H1 (cell line): ENCODE measurements at regions not wholly inside any gene's neighbourhood (a gene's known extent, or its start where the extent isn't known, plus 50 kb on each side); places are given as distances from the start of the nearest gene placed in this dataset.

Source experiments
- CTCF ChIA-PET: fragments of 300-600 bp; sonication (Branson Sonifier 250); formaldehyde crosslinking; loops from one replicate; lab custom pipeline; 2021; ENCODE audit not compliant: partially characterized antibody; lab: Charles Lee
- POLR2A ChIA-PET: fragments of 300-600 bp; sonication (Branson Sonifier 250); formaldehyde crosslinking; loops from one replicate; lab custom pipeline; 2021; ENCODE audit warnings: inconsistent platforms; ENCODE audit not compliant: partially characterized antibody; lab: Charles Lee
- DNase-seq, 2 experiments: peaks; one replicate each; pipeline versions ENCODE4 v3.0.0 to v3.0.0-alpha.2; 2010 to 2022; ENCODE audit warnings: low spot score in 2 of 2, low read depth in 1 of 2, mixed read lengths in 1 of 2
- FAIRE-seq: peaks from 2 replicates; lab custom pipeline; 2011; peaks lifted over from hg19 to GRCh38; lab: Jason Lieb, UNC
- H2AFZ ChIP-seq: 2 replicates; pipeline ENCODE4 v1.8.1; 2012; ENCODE audit warnings: low read length, inconsistent platforms
- H2AK5ac ChIP-seq: 2 replicates; pipeline ENCODE4 v1.6.1; 2013; ENCODE audit warnings: low read depth, low read length
- H2BK120ac ChIP-seq: replicated peaks from 2 replicates; pipeline ENCODE3; 2013; ENCODE audit warnings: low read depth, low read length, inconsistent platforms
- H2BK12ac ChIP-seq: 2 replicates; pipeline ENCODE4 v1.6.1; 2013; ENCODE audit warnings: low read depth, low read length
- H2BK15ac ChIP-seq: 2 replicates; pipeline ENCODE4 v1.6.1; 2013; ENCODE audit warnings: low read length
- H2BK20ac ChIP-seq: 2 replicates; pipeline ENCODE4 v1.6.1; 2013; ENCODE audit warnings: low read length
- H2BK5ac ChIP-seq: 2 replicates; pipeline ENCODE4 v1.6.1; 2013; ENCODE audit warnings: low read depth, low read length
- H3K14ac ChIP-seq: 2 replicates; pipeline ENCODE4 v1.6.1; 2013; ENCODE audit warnings: inconsistent platforms; ENCODE audit not compliant: insufficient read length
- H3K18ac ChIP-seq: 2 replicates; pipeline ENCODE4 v1.6.1; 2013; ENCODE audit warnings: low read length; ENCODE audit errors: extremely low read depth
- H3K23ac ChIP-seq: 2 replicates; pipeline ENCODE4 v1.6.1; 2013; ENCODE audit warnings: inconsistent platforms; ENCODE audit not compliant: insufficient read length
- H3K23me2 ChIP-seq: 2 replicates; pipeline ENCODE4 v1.6.1; 2013; ENCODE audit warnings: low read depth, low read length
- H3K27ac ChIP-seq: 2 replicates; pipeline ENCODE4 v1.6.1; 2011; ENCODE audit warnings: low read depth, low read length, inconsistent platforms
- H3K27me3 ChIP-seq, 4 experiments: replicated peaks in 1 of 4; 1 replicate in 1 of 4; 2 replicates in 3 of 4; pipeline versions ENCODE4 v1.6.1 to v1.8.1; 2011 to 2013; ENCODE audit warnings: low read length in 3 of 4, mild to moderate bottlenecking in 3 of 4, inconsistent platforms in 2 of 4, mixed read lengths in 2 of 4, moderate library complexity in 1 of 4; ENCODE audit not compliant: control insufficient read depth in 3 of 4, insufficient read depth in 3 of 4; ENCODE audit errors: extremely low read depth in 1 of 4
- H3K36me3 ChIP-seq, 4 experiments: 2 replicates each; pipeline versions ENCODE4 v1.6.1 to v1.8.1; 2011 to 2013; ENCODE audit warnings: mild to moderate bottlenecking in 4 of 4, low read length in 3 of 4, moderate library complexity in 2 of 4, control low read depth in 1 of 4, inconsistent platforms in 1 of 4; ENCODE audit not compliant: insufficient read depth in 4 of 4, control insufficient read depth in 2 of 4
- H3K4ac ChIP-seq: replicated peaks from 2 replicates; pipeline ENCODE3; 2013; ENCODE audit warnings: low read length, low read depth, mixed read lengths, inconsistent platforms; ENCODE audit not compliant: insufficient read length
- H3K4me1 ChIP-seq, 4 experiments: replicated peaks in 1 of 4; 1 replicate in 1 of 4; 2 replicates in 3 of 4; pipeline versions ENCODE4 v1.6.1 to v1.8.1; 2011 to 2013; ENCODE audit warnings: low read length in 3 of 4, inconsistent platforms in 2 of 4, mixed read lengths in 1 of 4; ENCODE audit not compliant: insufficient read depth in 4 of 4, control insufficient read depth in 3 of 4
- H3K4me2 ChIP-seq, 2 experiments: 2 replicates each; pipeline versions ENCODE4 v1.6.1 to v1.8.1; 2011 to 2013; ENCODE audit warnings: low read depth in 2 of 2, low read length in 2 of 2, control low read depth in 1 of 2, inconsistent platforms in 1 of 2, mild to moderate bottlenecking in 1 of 2; ENCODE audit not compliant: insufficient read depth in 1 of 2
- H3K4me3 ChIP-seq, 4 experiments: fragments of 200-600, 300-600 bp in 1 of 4; sonication (generic), shearing (Covaris generic), sonication (Bioruptor Twin) in 1 of 4; 2 replicates each; pipeline versions ENCODE4 v1.5.1 to v1.8.1; 2011 to 2016; ENCODE audit warnings: low read length in 4 of 4, low read depth in 3 of 4, control low read depth in 2 of 4, inconsistent platforms in 2 of 4, mild to moderate bottlenecking in 2 of 4, mixed read lengths in 1 of 4, moderate library complexity in 1 of 4; ENCODE audit not compliant: insufficient read depth in 2 of 4; ENCODE audit errors: extremely low read depth in 1 of 4
- H3K56ac ChIP-seq: replicated peaks from 2 replicates; pipeline ENCODE3; 2013; ENCODE audit warnings: low read depth, mild to moderate bottlenecking, mixed read lengths, low read length, inconsistent platforms; ENCODE audit not compliant: insufficient read length
- H3K79me1 ChIP-seq: 2 replicates; pipeline ENCODE4 v1.6.1; 2013; ENCODE audit warnings: low read depth, low read length, control low read depth
- H3K79me2 ChIP-seq, 2 experiments: 2 replicates each; pipeline versions ENCODE4 v1.6.1 to v1.8.1; 2012 to 2013; ENCODE audit warnings: low read length in 2 of 2, mild to moderate bottlenecking in 2 of 2, inconsistent platforms in 1 of 2; ENCODE audit not compliant: insufficient read depth in 2 of 2, control insufficient read depth in 1 of 2
- H3K9ac ChIP-seq, 4 experiments: replicated peaks in 1 of 4; 1 replicate in 1 of 4; 2 replicates in 3 of 4; pipeline versions ENCODE4 v1.6.1 to v1.8.1; 2011 to 2013; ENCODE audit warnings: low read depth in 3 of 4, low read length in 3 of 4, control low read depth in 2 of 4, mild to moderate bottlenecking in 2 of 4, moderate library complexity in 2 of 4, inconsistent platforms in 1 of 4; ENCODE audit errors: extremely low read depth in 1 of 4
- H3K9me3 ChIP-seq, 2 experiments: 2 replicates each; pipeline versions ENCODE4 v1.6.1 to v1.8.1; 2012 to 2013; ENCODE audit warnings: mild to moderate bottlenecking in 2 of 2, moderate library complexity in 2 of 2, control low read depth in 1 of 2, inconsistent platforms in 1 of 2, low read depth in 1 of 2, low read length in 1 of 2, mixed read lengths in 1 of 2; ENCODE audit not compliant: insufficient read depth in 2 of 2
- H4K20me1 ChIP-seq, 2 experiments: replicated peaks in 1 of 2; 2 replicates each; pipeline versions ENCODE3 to v1.8.1; 2011 to 2013; ENCODE audit warnings: inconsistent platforms in 2 of 2, low read length in 2 of 2, mild to moderate bottlenecking in 1 of 2; ENCODE audit not compliant: insufficient read depth in 2 of 2, control insufficient read depth in 1 of 2
- H4K5ac ChIP-seq: 2 replicates; pipeline ENCODE4 v1.6.1; 2013; ENCODE audit warnings: low read length, low read depth, mixed read lengths, inconsistent platforms; ENCODE audit not compliant: insufficient read length
- H4K8ac ChIP-seq: 2 replicates; pipeline ENCODE4 v1.8.0; 2013; ENCODE audit warnings: mild to moderate bottlenecking, moderate library complexity, low read length, inconsistent platforms; ENCODE audit not compliant: insufficient read depth; ENCODE audit errors: extremely low read depth
- H4K91ac ChIP-seq: replicated peaks from 2 replicates; pipeline ENCODE3; 2013; ENCODE audit warnings: low read length, mixed read lengths, inconsistent platforms; ENCODE audit not compliant: insufficient read length
- BRCA1 ChIP-seq: IDR thresholded peaks from 2 replicates; pipeline ENCODE4 v1.6.1; 2012; ENCODE audit warnings: low read depth, low read length, improper control_type of control experiment
- EZH2 ChIP-seq: fragments of 200-600 bp; sonication (generic); IDR thresholded peaks from 2 replicates; pipeline ENCODE4 v1.7.1; 2012; ENCODE audit warnings: low read depth, mild to moderate bottlenecking, moderate library complexity, low read length, inconsistent platforms; ENCODE audit not compliant: severe bottlenecking
- KDM5A ChIP-seq: fragments of 200-600 bp; IDR thresholded peaks from 2 replicates; pipeline ENCODE4 v1.7.1; 2012; ENCODE audit warnings: mild to moderate bottlenecking, low read length, inconsistent platforms, mixed read lengths
- POLR2A ChIP-seq, 2 experiments: IDR thresholded peaks; 1 replicate in 1 of 2; 2 replicates in 1 of 2; pipeline ENCODE4 v1.6.1; 2011; ENCODE audit warnings: low read depth in 2 of 2, low read length in 2 of 2, mild to moderate bottlenecking in 2 of 2; ENCODE audit errors: control extremely low read depth in 1 of 2
- POU5F1 ChIP-seq: IDR thresholded peaks from 2 replicates; pipeline ENCODE4 v1.6.1; 2011; ENCODE audit warnings: low read depth, mild to moderate bottlenecking, low read length, moderate library complexity
- SUZ12 ChIP-seq: fragments of 200-600 bp; sonication (generic); IDR thresholded peaks from 2 replicates; pipeline ENCODE4 v1.6.1; 2012; ENCODE audit warnings: mild to moderate bottlenecking, inconsistent platforms, low read length, moderate library complexity, mixed read lengths
- TEAD4 ChIP-seq: IDR thresholded peaks from 2 replicates; pipeline ENCODE4 v1.6.1; 2012; ENCODE audit warnings: low read depth, low read length, inconsistent platforms, mixed read lengths
- WGBS, 2 experiments: shearing (Covaris generic) in 1 of 2; methylation state at CpG; one replicate each; pipeline versions ENCODE4 v1.1.6 to v1.1.7; 2013 to 2015; ENCODE audit warnings: low lambda C conversion rate in 2 of 2, mixed read lengths in 2 of 2, inconsistent platforms in 1 of 2, low coverage in 1 of 2, missing lambda C conversion rate in 1 of 2; ENCODE audit not compliant: insufficient replicate concordance in 2 of 2, insufficient coverage in 1 of 2, insufficient read length in 1 of 2; ENCODE audit errors: extremely low coverage in 1 of 2, missing lambda C conversion rate in 1 of 2; 5-methylcytosine and 5-hydroxymethylcytosine counted together
- TF ChIP-seq, protein P1 (sequence below): IDR thresholded peaks from 2 replicates; pipeline ENCODE4 v1.6.1; 2011; ENCODE audit warnings: low read depth, mild to moderate bottlenecking, low read length; ENCODE audit not compliant: insufficient read depth

GRCh38 chr18:70966419-70966818, 677.6 kb downstream of the SOCS6 start:
- Histone ChIP-seq H4K5ac (no peak overlapping the region), H2BK20ac (no peak overlapping the region), H3K27ac (no peak overlapping the region), H4K91ac (no peak overlapping the region), H3K23ac (no peak overlapping the region), H3K4me2 (no peak overlapping the region), H3K14ac (no peak overlapping the region), H2BK5ac (no peak overlapping the region), H3K79me2 (no peaks in the 10 kb centered on the region), H3K9ac (no peak overlapping the region), H3K4me1 (no peaks in the 10 kb centered on the region), H4K20me1 (no peaks in the 10 kb centered on the region), H2BK120ac (no peak overlapping the region), H3K79me1 (no peaks in the 10 kb centered on the region), H3K9me3 (peaks cover 54 to 72% of the 10 kb centered on the region in 2 experiments), H2BK12ac (no peak overlapping the region), H3K27me3 (peaks cover 0 to 1% (median 0%) of the 10 kb centered on the region in 4 experiments; a peak in 1 of 7 replicates), H3K36me3 (no peaks in the 10 kb centered on the region), H2AK5ac (no peak overlapping the region), H3K18ac (no peak overlapping the region), H3K4me3 (no peak overlapping the region), H3K56ac (no peak overlapping the region), H3K4ac (no peak overlapping the region), H2BK15ac (no peak overlapping the region), H4K8ac (no peak overlapping the region), H2AFZ (no peak overlapping the region), H3K23me2 (no peaks in the 10 kb centered on the region)
- WGBS, 2 experiments: 52% methylated on average over 3 of the region's 3 CpGs; no CpG with 5 or more reads in 1 of the 2 experiments
- POLR2A ChIA-PET: no interaction called here
- DNase-seq (no peak), FAIRE-seq (no peak)
- CTCF ChIA-PET: no interaction called here
- TF ChIP-seq BRCA1 (no peak), POLR2A (IDR thresholded peaks at IDR 0.05; ENCODE audit: control extremely low read depth in 1 of 2, low read depth in 2 of 2, low read length in 2 of 2) (no peak), TEAD4 (no peak), KDM5A (no peak), SUZ12 (no peak), EZH2 (no peak), POU5F1 (no peak)
- TF ChIP-seq, protein P1, sequence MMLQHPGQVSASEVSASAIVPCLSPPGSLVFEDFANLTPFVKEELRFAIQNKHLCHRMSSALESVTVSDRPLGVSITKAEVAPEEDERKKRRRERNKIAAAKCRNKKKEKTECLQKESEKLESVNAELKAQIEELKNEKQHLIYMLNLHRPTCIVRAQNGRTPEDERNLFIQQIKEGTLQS: no peak
